Activated CD8-positive, alpha-beta T cell treated with anti-CD3 and anti-CD28 coated beads for 36 hours (primary cell): ENCODE measurements at regions not wholly inside any gene's neighbourhood (a gene's known extent, or its start where the extent isn't known, plus 50 kb on each side); places are given as distances from the start of the nearest gene placed in this dataset.

ENCODE experiments used
- ATAC-seq: fragments of 200-7000 bp; cut with Tn5 transposase; one replicate; pipeline ENCODE4 v1.10.0; 2021; ENCODE audit warnings: mild to moderate bottlenecking, moderate library complexity
- CTCF ChIA-PET: fragments of 350-600 bp; sonication (Branson Sonifier 250); formaldehyde crosslinking; loops from one replicate; lab custom pipeline; 2021; ENCODE audit warnings: antibody characterized with exemption; lab: Charles Lee
- POLR2A ChIA-PET: fragments of 350-600 bp; sonication (Branson Sonifier 250); formaldehyde crosslinking; loops from one replicate; lab custom pipeline; 2021; ENCODE audit warnings: antibody characterized with exemption; lab: Charles Lee
- DNase-seq: peaks from one replicate; pipeline ENCODE4 v3.0.0-alpha.2; 2020
- H3K27ac Mint-ChIP-seq: one replicate; pipeline ENCODE4 v1.8.0; 2021; ENCODE audit warnings: mild to moderate bottlenecking, mixed read lengths
- H3K27me3 Mint-ChIP-seq: one replicate; pipeline ENCODE4 v1.8.0; 2021; ENCODE audit warnings: mixed read lengths
- H3K36me3 Mint-ChIP-seq: one replicate; pipeline ENCODE4 v1.8.0; 2021; ENCODE audit warnings: low read depth, mixed read lengths
- H3K4me1 Mint-ChIP-seq: one replicate; pipeline ENCODE4 v1.8.0; 2021; ENCODE audit warnings: low read depth, mixed read lengths
- H3K4me3 Mint-ChIP-seq: one replicate; pipeline ENCODE4 v1.8.0; 2021; ENCODE audit warnings: mild to moderate bottlenecking, moderate library complexity, mixed read lengths
- H3K9me3 Mint-ChIP-seq: one replicate; pipeline ENCODE4 v1.8.0; 2021; ENCODE audit warnings: mixed read lengths
- CTCF ChIP-seq: fragments of 200-600 bp; IDR thresholded peaks from one replicate; pipeline ENCODE4 v1.8.0; 2022; ENCODE audit warnings: antibody characterized with exemption, mild to moderate bottlenecking
- intact Hi-C: fragments of 100-400 bp; cut with micrococcal nuclease; formaldehyde crosslinking; loops from one replicate; pipeline ENCODE4 v1.10.0; 2022

- DNase-seq (no peak), ATAC-seq (no peak)
- ChIA-PET POLR2A (no interaction called here), CTCF (no interaction called here)
- H3K4me3 Mint-ChIP-seq = no peak overlapping the region
- no peaks in the 10 kb centered on the region for H3K4me1 Mint-ChIP-seq
- H3K27me3 Mint-ChIP-seq = no peaks in the 10 kb centered on the region
- no peaks in the 10 kb centered on the region for H3K36me3 Mint-ChIP-seq
- intact Hi-C loops = no loop called here
- H3K27ac Mint-ChIP-seq = no peak overlapping the region
- no peaks in the 10 kb centered on the region for H3K9me3 Mint-ChIP-seq
- no peak for TF ChIP-seq CTCF
These were observed 486.8 kb upstream of the ALCAM start for GRCh38 chr3:104879919-104880318.

GRCh38 chr3:104885214-104885814 is 481.4 kb upstream of the ALCAM start:
- intact Hi-C loops = no loop called here
- no peak for TF ChIP-seq CTCF
- Mint-ChIP-seq H3K27ac (no peak overlapping the region), H3K9me3 (no peaks in the 10 kb centered on the region), H3K4me1 (no peaks in the 10 kb centered on the region), H3K4me3 (no peak overlapping the region), H3K27me3 (no peaks in the 10 kb centered on the region), H3K36me3 (no peaks in the 10 kb centered on the region)
- CTCF ChIA-PET = no interaction called here
- POLR2A ChIA-PET = no interaction called here
- ATAC-seq (no peak), DNase-seq (no peak)

GRCh38 chr3:104886220-104886995 is 480.3 kb upstream of the ALCAM start:
- POLR2A ChIA-PET = no interaction called here
- no peaks in the 10 kb centered on the region for H3K4me1 Mint-ChIP-seq

GRCh38 chr3:104887069-104887468 is 479.6 kb upstream of the ALCAM start:
- ChIA-PET CTCF (no interaction called here), POLR2A (no interaction called here)
- Mint-ChIP-seq H3K4me3 (no peak overlapping the region), H3K27me3 (no peaks in the 10 kb centered on the region), H3K9me3 (no peaks in the 10 kb centered on the region), H3K36me3 (no peaks in the 10 kb centered on the region), H3K27ac (no peak overlapping the region), H3K4me1 (no peaks in the 10 kb centered on the region)
- intact Hi-C loops = no loop called here
- DNase-seq = no peak
- ATAC-seq = no peak
- TF ChIP-seq CTCF = no peak

More at GRCh38 chr3:104886220-104886995, 480.3 kb upstream of the ALCAM start:
- TF ChIP-seq CTCF = no peak
- intact Hi-C loops = no loop called here
- CTCF ChIA-PET = no interaction called here
- no peak overlapping the region for H3K4me3 Mint-ChIP-seq
- H3K9me3 Mint-ChIP-seq = no peaks in the 10 kb centered on the region
- ATAC-seq (no peak), DNase-seq (no peak)
- H3K27ac Mint-ChIP-seq = no peak overlapping the region
- no peaks in the 10 kb centered on the region for H3K36me3 Mint-ChIP-seq
- H3K27me3 Mint-ChIP-seq = no peaks in the 10 kb centered on the region

- POLR2A ChIA-PET = no interaction called here
- CTCF ChIA-PET = no interaction called here
- H3K4me1 Mint-ChIP-seq = no peaks in the 10 kb centered on the region
- no peaks in the 10 kb centered on the region for H3K27me3 Mint-ChIP-seq
- no peaks in the 10 kb centered on the region for H3K9me3 Mint-ChIP-seq
- DNase-seq (no peak), ATAC-seq (no peak)
- H3K4me3 Mint-ChIP-seq = no peak overlapping the region
- H3K36me3 Mint-ChIP-seq = no peaks in the 10 kb centered on the region
- intact Hi-C loops = no loop called here
- no peak for TF ChIP-seq CTCF
- no peak overlapping the region for H3K27ac Mint-ChIP-seq
These were observed 479.1 kb upstream of the ALCAM start for GRCh38 chr3:104887619-104888018.
